ENCODE measurements at regions not wholly inside any gene's neighbourhood (a gene's known extent, or its start where the extent isn't known, plus 50 kb on each side); places are given as distances from the start of the nearest gene placed in this dataset.

GRCh38 chr6:11349880-11350279 is 117.4 kb upstream of the NEDD9 start:
- no peak for TF ChIP-seq CTCF (IDR thresholded peaks at IDR 0.05)
- no peak for TF ChIP-seq POLR2A (IDR thresholded peaks at IDR 0.05)
